ENCODE measurements at regions not wholly inside any gene's neighbourhood (a gene's known extent, or its start where the extent isn't known, plus 50 kb on each side); places are given as distances from the start of the nearest gene placed in this dataset.

DNA sequence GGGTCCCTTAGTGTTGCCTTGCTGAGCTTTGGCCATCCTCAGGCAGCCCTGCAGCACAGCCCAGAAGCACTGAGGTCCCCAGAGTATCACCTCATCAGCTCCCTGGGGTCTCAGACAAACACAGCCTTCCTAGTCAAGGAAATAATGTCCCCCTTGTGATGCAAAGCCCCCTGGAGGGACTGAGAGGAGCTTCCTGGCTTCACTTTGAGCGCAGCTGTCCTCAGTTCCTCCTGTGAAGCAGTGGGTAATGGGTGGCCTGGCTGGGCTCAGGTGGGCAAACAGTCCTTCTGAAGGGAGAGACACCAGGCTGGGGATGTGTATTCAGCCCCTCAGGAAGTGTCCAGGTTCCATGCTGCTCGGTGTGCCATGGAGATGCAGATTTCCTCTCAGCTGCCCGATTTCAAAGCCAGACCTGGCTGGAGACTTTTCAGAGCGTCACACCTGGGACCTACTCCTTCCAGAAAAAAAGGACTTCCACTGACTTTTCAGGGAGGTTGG is 79.2 kb upstream of the FOXA2 start:
- TF ChIP-seq EZH2 (IDR thresholded peaks at IDR 0.05; ENCODE audit: insufficient read depth, poor library complexity, severe bottlenecking) (no peak), EZH2phosphoT487 (IDR thresholded peaks at IDR 0.05; ENCODE audit: insufficient read depth, low read depth) (no peak)
